ENCODE measurements at regions not wholly inside any gene's neighbourhood (a gene's known extent, or its start where the extent isn't known, plus 50 kb on each side); places are given as distances from the start of the nearest gene placed in this dataset.

- TF ChIP-seq, protein P1, sequence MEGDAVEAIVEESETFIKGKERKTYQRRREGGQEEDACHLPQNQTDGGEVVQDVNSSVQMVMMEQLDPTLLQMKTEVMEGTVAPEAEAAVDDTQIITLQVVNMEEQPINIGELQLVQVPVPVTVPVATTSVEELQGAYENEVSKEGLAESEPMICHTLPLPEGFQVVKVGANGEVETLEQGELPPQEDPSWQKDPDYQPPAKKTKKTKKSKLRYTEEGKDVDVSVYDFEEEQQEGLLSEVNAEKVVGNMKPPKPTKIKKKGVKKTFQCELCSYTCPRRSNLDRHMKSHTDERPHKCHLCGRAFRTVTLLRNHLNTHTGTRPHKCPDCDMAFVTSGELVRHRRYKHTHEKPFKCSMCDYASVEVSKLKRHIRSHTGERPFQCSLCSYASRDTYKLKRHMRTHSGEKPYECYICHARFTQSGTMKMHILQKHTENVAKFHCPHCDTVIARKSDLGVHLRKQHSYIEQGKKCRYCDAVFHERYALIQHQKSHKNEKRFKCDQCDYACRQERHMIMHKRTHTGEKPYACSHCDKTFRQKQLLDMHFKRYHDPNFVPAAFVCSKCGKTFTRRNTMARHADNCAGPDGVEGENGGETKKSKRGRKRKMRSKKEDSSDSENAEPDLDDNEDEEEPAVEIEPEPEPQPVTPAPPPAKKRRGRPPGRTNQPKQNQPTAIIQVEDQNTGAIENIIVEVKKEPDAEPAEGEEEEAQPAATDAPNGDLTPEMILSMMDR (IDR thresholded peaks at IDR 0.05; ENCODE audit: low read length, missing control alignments): no peak
- DNase-seq (ENCODE audit: low read depth): no peak
- H3K4me3 ChIP-seq (replicated peaks; ENCODE audit: low read depth, low read length): no peak overlapping the region
Measured at GRCh38 chr16:11472410-11472809, 114.3 kb downstream of the LITAF start.

- no peak overlapping the region for H3K4me3 ChIP-seq (replicated peaks; ENCODE audit: low read depth, low read length)
- DNase-seq (ENCODE audit: low read depth): no peak
- TF ChIP-seq, protein P1 (IDR thresholded peaks at IDR 0.05; ENCODE audit: low read length, missing control alignments): no peak
Measured at GRCh38 chr16:11472851-11473250, 113.9 kb downstream of the LITAF start.

- TF ChIP-seq, protein P1 (IDR thresholded peaks at IDR 0.05; ENCODE audit: low read length, missing control alignments): no peak
- DNase-seq (ENCODE audit: low read depth): no peak
- no peak overlapping the region for H3K4me3 ChIP-seq (replicated peaks; ENCODE audit: low read depth, low read length)
Measured at GRCh38 chr16:11473728-11474127, 113.0 kb downstream of the LITAF start.

- DNase-seq (ENCODE audit: low read depth): no peak
- TF ChIP-seq, protein P1 (IDR thresholded peaks at IDR 0.05; ENCODE audit: low read length, missing control alignments): no peak
- H3K4me3 ChIP-seq (replicated peaks; ENCODE audit: low read depth, low read length): no peak overlapping the region
Measured at GRCh38 chr16:11474617-11475291, 112.0 kb downstream of the LITAF start.

DNA sequence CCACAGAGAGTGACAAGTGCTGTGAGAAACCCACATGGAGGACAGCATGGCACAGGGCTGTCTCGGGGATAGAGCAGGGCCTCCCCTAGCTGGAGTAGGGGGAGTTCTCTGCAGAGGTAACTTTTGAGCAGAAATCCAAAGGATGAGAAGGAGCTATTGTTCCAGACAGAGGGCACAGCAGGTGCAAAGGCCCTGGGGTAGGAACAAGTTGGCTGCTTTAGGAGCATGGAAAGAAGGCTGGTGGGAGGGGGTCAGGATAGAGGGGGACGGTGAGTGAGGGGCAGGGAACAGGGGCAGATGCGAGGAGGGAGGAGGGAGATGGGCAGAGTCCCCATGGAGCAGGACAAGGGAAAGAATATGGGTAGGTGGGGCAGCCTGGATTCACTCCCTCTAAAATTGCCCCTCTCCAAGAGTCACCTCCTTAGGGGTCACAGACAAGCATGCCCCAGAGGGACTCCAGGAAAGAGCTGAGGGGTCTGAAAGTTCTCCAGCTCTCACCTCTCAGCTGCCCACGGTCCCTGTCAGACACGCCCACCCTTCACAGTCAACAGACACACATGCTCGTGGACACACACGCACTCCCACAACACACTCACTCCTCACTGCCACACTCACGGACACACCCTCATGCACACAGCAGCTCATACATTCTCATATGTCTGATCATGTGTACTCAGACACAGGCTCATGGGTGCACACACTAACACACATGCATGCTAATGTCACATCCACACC is 110.7 kb downstream of the LITAF start:
- TF ChIP-seq, protein P1 (IDR thresholded peaks at IDR 0.05; ENCODE audit: low read length, missing control alignments): no peak
- DNase-seq (ENCODE audit: low read depth): no peak
- H3K4me3 ChIP-seq (replicated peaks; ENCODE audit: low read depth, low read length): no peak overlapping the region

GRCh38 chr16:11476676-11477075 is 110.0 kb downstream of the LITAF start:
- no peak overlapping the region for H3K4me3 ChIP-seq (replicated peaks; ENCODE audit: low read depth, low read length)
- TF ChIP-seq, protein P1 (IDR thresholded peaks at IDR 0.05; ENCODE audit: low read length, missing control alignments): no peak
- DNase-seq (ENCODE audit: low read depth): no peak
